Jurkat, Clone E6-1 (cell line): ENCODE measurements at regions not wholly inside any gene's neighbourhood (a gene's known extent, or its start where the extent isn't known, plus 50 kb on each side); places are given as distances from the start of the nearest gene placed in this dataset.

Experiments
- DNase-seq: peaks from one replicate; pipeline ENCODE4 v3.0.0-alpha.2; 2011; ENCODE audit warnings: low read depth, low spot score
- H3K4me3 ChIP-seq: 2 replicates; pipeline ENCODE4 v1.5.1; 2011; ENCODE audit warnings: mild to moderate bottlenecking, low read length, control low read depth, moderate library complexity

- no peak for DNase-seq
- no peak overlapping the region for H3K4me3 ChIP-seq
These were observed 729.6 kb upstream of the PTBP2 start for GRCh38 chr1:95991787-95992520.

GRCh38 chr1:95994643-95995042 is 726.9 kb upstream of the PTBP2 start:
- DNase-seq: no peak
- H3K4me3 ChIP-seq: no peak overlapping the region

GRCh38 chr1:96002201-96002600 is 719.4 kb upstream of the PTBP2 start:
- H3K4me3 ChIP-seq: no peak overlapping the region
- no peak for DNase-seq

- no peak for DNase-seq
- no peak overlapping the region for H3K4me3 ChIP-seq
These were observed 718.3 kb upstream of the PTBP2 start for GRCh38 chr1:96002969-96003964.

GRCh38 chr1:96009831-96010434 is 711.7 kb upstream of the PTBP2 start:
- no peak overlapping the region for H3K4me3 ChIP-seq
- no peak for DNase-seq

- no peak overlapping the region for H3K4me3 ChIP-seq
- no peak for DNase-seq
These were observed 710.0 kb upstream of the PTBP2 start for GRCh38 chr1:96011606-96012005.

- no peak for DNase-seq
- H3K4me3 ChIP-seq: no peak overlapping the region
These were observed 705.4 kb upstream of the PTBP2 start for GRCh38 chr1:96016219-96016618.

- DNase-seq: no peak
- H3K4me3 ChIP-seq: no peak overlapping the region
These were observed 701.2 kb upstream of the PTBP2 start for GRCh38 chr1:96020378-96020777.

GRCh38 chr1:96025062-96025461 is 696.5 kb upstream of the PTBP2 start:
- DNase-seq: no peak
- H3K4me3 ChIP-seq: no peak overlapping the region

- no peak for DNase-seq
- no peak overlapping the region for H3K4me3 ChIP-seq
These were observed 693.5 kb upstream of the PTBP2 start for GRCh38 chr1:96028071-96028470.

- DNase-seq: no peak
- H3K4me3 ChIP-seq: no peak overlapping the region
These were observed 691.3 kb upstream of the PTBP2 start for GRCh38 chr1:96030312-96030711.

- H3K4me3 ChIP-seq: no peak overlapping the region
- DNase-seq: no peak
These were observed 687.6 kb upstream of the PTBP2 start for GRCh38 chr1:96034006-96034405.

GRCh38 chr1:96036763-96037162 is 684.8 kb upstream of the PTBP2 start:
- DNase-seq: no peak
- H3K4me3 ChIP-seq: no peak overlapping the region

GRCh38 chr1:96038636-96039035 is 682.9 kb upstream of the PTBP2 start:
- no peak for DNase-seq
- H3K4me3 ChIP-seq: no peak overlapping the region

- no peak for DNase-seq
- H3K4me3 ChIP-seq: no peak overlapping the region
These were observed 681.7 kb upstream of the PTBP2 start for GRCh38 chr1:96039910-96040309.

GRCh38 chr1:96041470-96041869 is 680.1 kb upstream of the PTBP2 start:
- no peak overlapping the region for H3K4me3 ChIP-seq
- DNase-seq: no peak

GRCh38 chr1:96048572-96049212 is 672.9 kb upstream of the PTBP2 start:
- DNase-seq: no peak
- H3K4me3 ChIP-seq: no peak overlapping the region

GRCh38 chr1:96049759-96050409 is 671.7 kb upstream of the PTBP2 start:
- H3K4me3 ChIP-seq: no peak overlapping the region
- DNase-seq: no peak

GRCh38 chr1:96059276-96059675 is 662.3 kb upstream of the PTBP2 start:
- H3K4me3 ChIP-seq: no peak overlapping the region
- no peak for DNase-seq
